OCI-LY3 (cell line): ENCODE measurements at regions not wholly inside any gene's neighbourhood (a gene's known extent, or its start where the extent isn't known, plus 50 kb on each side); places are given as distances from the start of the nearest gene placed in this dataset.

ENCODE experiments used
- H2AFZ ChIP-seq: fragments of 200-600, 300-600 bp; shearing (Covaris generic); 2 replicates; pipeline ENCODE4 v1.6.0; 2014; ENCODE audit warnings: antibody characterized with exemption, low read depth, low read length
- H3K27ac ChIP-seq: fragments of 200-600, 300-600 bp; sonication (generic); 2 replicates; pipeline ENCODE4 v1.5.1; 2014; ENCODE audit warnings: mild to moderate bottlenecking, low read length, moderate library complexity, mixed read lengths
- H3K27me3 ChIP-seq: fragments of 200-600, 300-600 bp; sonication (generic); 2 replicates; pipeline ENCODE4 v1.6.1; 2014; ENCODE audit warnings: low read depth, low read length, mixed read lengths
- H3K36me3 ChIP-seq: fragments of 200-600, 300-600 bp; sonication (generic); replicated peaks from 2 replicates; pipeline ENCODE3; 2014; ENCODE audit warnings: low read depth, low read length, mixed read lengths
- H3K4me1 ChIP-seq: fragments of 300-600, 200-600 bp; sonication (generic); 2 replicates; pipeline ENCODE4 v1.6.1; 2014; ENCODE audit warnings: low read length, mixed read lengths
- H3K4me2 ChIP-seq: fragments of 200-600, 300-600 bp; sonication (generic); 2 replicates; pipeline ENCODE4 v1.6.1; 2014; ENCODE audit warnings: low read length, mixed read lengths
- H3K4me3 ChIP-seq: fragments of 300-600, 200-600 bp; sonication (generic); 2 replicates; pipeline ENCODE4 v1.5.1; 2014; ENCODE audit warnings: antibody characterized with exemption, mild to moderate bottlenecking, low read length, moderate library complexity
- H3K79me2 ChIP-seq: fragments of 300-600, 200-600 bp; shearing (Covaris generic); 2 replicates; pipeline ENCODE4 v1.6.1; 2014; ENCODE audit warnings: mild to moderate bottlenecking, low read length, mixed read lengths
- H3K9ac ChIP-seq: fragments of 300-600, 200-600 bp; shearing (Covaris generic); 2 replicates; pipeline ENCODE4 v1.6.0; 2014; ENCODE audit warnings: mild to moderate bottlenecking, low read length, moderate library complexity
- H3K9me3 ChIP-seq: fragments of 200-600, 300-600 bp; shearing (Covaris generic); 2 replicates; pipeline ENCODE4 v1.6.1; 2014; ENCODE audit warnings: low read length, mixed read lengths; ENCODE audit not compliant: insufficient read depth
- H4K20me1 ChIP-seq: fragments of 200-600, 300-600 bp; sonication (generic); 2 replicates; pipeline ENCODE4 v1.6.1; 2016; ENCODE audit warnings: low read length, mixed read lengths; ENCODE audit not compliant: insufficient read depth
- EZH2phosphoT487 ChIP-seq: fragments of 200-600 bp; shearing (Covaris generic); IDR thresholded peaks from 2 replicates; pipeline ENCODE4 v1.6.1; 2018; ENCODE audit warnings: antibody characterized with exemption, mixed run types, low read depth
- TF ChIP-seq, protein P1 (sequence below): fragments of 200-600, 300-600 bp; sonication (generic); IDR thresholded peaks from 2 replicates; pipeline ENCODE4 v1.5.1; 2014; ENCODE audit warnings: antibody characterized with exemption, low read length, low read depth

DNA sequence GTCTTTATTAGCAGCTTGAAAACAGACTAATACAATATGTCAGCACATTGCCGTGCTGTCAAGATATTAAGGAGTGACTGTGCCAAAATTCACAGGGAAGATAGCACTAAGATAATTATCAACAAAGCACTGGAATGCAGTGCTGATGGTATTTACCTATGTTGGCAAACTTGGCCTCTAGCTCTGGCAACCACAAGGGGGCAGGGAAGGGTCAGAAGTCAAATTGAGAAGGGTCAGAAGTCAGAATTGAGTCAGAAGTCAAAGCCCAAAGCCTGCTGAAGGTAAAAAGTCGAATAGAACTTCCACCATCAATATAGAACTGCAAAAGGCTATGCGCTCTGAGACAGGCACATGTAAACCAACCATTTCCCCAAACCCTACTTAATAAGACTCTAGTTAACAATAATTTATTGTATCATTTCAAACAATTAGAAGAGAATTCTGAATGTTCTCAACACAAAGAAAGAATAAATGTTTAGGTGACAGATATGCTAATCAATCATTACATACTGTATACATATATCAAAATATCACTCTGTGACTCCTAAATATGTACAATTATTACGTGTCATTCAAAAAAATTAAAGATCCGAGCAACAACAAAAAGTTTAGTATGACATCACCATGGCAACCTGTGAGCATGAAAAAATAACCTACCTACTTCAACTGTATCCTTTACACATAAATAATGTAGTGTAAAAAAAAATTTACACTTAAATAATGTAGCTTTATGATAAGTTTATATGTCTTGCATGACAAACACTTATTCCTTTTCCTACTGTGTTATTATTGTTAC is 916.1 kb downstream of the KCNJ2 start:
- 0 out of 2 replicates have a peak, but pooled peaks cover 3% of the 10 kb centered on the region for H3K4me1 ChIP-seq
- TF ChIP-seq EZH2phosphoT487 = no peak
- TF ChIP-seq, protein P1, sequence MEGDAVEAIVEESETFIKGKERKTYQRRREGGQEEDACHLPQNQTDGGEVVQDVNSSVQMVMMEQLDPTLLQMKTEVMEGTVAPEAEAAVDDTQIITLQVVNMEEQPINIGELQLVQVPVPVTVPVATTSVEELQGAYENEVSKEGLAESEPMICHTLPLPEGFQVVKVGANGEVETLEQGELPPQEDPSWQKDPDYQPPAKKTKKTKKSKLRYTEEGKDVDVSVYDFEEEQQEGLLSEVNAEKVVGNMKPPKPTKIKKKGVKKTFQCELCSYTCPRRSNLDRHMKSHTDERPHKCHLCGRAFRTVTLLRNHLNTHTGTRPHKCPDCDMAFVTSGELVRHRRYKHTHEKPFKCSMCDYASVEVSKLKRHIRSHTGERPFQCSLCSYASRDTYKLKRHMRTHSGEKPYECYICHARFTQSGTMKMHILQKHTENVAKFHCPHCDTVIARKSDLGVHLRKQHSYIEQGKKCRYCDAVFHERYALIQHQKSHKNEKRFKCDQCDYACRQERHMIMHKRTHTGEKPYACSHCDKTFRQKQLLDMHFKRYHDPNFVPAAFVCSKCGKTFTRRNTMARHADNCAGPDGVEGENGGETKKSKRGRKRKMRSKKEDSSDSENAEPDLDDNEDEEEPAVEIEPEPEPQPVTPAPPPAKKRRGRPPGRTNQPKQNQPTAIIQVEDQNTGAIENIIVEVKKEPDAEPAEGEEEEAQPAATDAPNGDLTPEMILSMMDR = peak; percentile 65
- H4K20me1 ChIP-seq = no peaks in the 10 kb centered on the region
- H3K79me2 ChIP-seq = no peaks in the 10 kb centered on the region
- no peak overlapping the region for H3K4me2 ChIP-seq
- H3K4me3 ChIP-seq = no peak overlapping the region
- H3K9ac ChIP-seq = no peak overlapping the region
- no peaks in the 10 kb centered on the region for H3K9me3 ChIP-seq
- no peak overlapping the region for H2AFZ ChIP-seq
- H3K27me3 ChIP-seq = no peaks in the 10 kb centered on the region
- no peak overlapping the region for H3K27ac ChIP-seq
- H3K36me3 ChIP-seq = no peaks in the 10 kb centered on the region

DNA sequence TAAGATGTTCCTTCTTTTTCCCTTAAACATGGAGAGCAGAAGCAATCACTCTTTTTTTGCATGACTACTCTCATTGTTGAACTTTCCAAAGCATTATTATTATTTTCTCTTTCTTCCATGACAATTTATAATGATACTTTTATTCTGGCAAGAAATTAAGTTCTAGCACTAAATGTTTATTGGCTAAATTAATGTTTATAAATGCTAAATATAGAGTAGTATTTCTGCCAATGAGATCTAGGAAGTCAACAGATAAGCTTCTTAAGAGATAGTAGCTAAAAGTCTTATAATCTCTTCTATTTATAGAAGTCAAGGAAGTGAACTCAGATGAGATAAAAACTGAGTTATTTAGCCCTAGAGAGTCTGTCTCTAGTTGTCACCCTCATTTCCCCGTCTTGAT is 920.1 kb downstream of the KCNJ2 start:
- no peak overlapping the region for H3K9ac ChIP-seq
- H3K36me3 ChIP-seq = no peaks in the 10 kb centered on the region
- no peak overlapping the region for H2AFZ ChIP-seq
- TF ChIP-seq, protein P1 = no peak
- TF ChIP-seq EZH2phosphoT487 = no peak
- H3K79me2 ChIP-seq = no peaks in the 10 kb centered on the region
- no peaks in the 10 kb centered on the region for H3K4me1 ChIP-seq
- no peaks in the 10 kb centered on the region for H3K27me3 ChIP-seq
- H3K9me3 ChIP-seq = no peaks in the 10 kb centered on the region
- no peak overlapping the region for H3K4me2 ChIP-seq
- no peaks in the 10 kb centered on the region for H4K20me1 ChIP-seq
- H3K27ac ChIP-seq = no peak overlapping the region
- no peak overlapping the region for H3K4me3 ChIP-seq

DNA sequence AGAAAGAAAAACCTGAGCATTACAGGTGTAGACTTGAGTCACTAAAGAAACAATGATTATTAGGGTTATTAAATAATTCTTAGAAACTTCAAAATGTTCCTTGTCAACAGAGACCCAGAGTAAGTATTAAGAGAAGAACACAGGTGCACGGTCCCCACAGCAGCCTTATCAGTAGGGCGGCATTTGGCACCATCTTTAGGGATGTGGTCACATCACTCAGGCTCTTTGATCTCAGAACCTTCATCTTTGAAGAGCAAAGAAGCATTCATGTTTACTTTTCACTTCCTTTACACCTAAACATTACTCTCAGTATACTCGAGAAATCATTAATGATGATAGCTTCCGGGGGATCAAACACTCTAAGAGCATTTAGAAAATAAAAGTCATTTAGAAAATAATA is 928.7 kb downstream of the KCNJ2 start:
- Histone ChIP-seq H2AFZ (no peak overlapping the region), H3K27ac (no peak overlapping the region), H3K4me3 (no peak overlapping the region), H3K9me3 (no peaks in the 10 kb centered on the region), H4K20me1 (no peaks in the 10 kb centered on the region), H3K79me2 (no peaks in the 10 kb centered on the region), H3K4me2 (no peak overlapping the region), H3K36me3 (no peaks in the 10 kb centered on the region), H3K9ac (no peak overlapping the region), H3K4me1 (no peaks in the 10 kb centered on the region), H3K27me3 (no peaks in the 10 kb centered on the region)
- TF ChIP-seq, protein P1 = no peak
- no peak for TF ChIP-seq EZH2phosphoT487

DNA sequence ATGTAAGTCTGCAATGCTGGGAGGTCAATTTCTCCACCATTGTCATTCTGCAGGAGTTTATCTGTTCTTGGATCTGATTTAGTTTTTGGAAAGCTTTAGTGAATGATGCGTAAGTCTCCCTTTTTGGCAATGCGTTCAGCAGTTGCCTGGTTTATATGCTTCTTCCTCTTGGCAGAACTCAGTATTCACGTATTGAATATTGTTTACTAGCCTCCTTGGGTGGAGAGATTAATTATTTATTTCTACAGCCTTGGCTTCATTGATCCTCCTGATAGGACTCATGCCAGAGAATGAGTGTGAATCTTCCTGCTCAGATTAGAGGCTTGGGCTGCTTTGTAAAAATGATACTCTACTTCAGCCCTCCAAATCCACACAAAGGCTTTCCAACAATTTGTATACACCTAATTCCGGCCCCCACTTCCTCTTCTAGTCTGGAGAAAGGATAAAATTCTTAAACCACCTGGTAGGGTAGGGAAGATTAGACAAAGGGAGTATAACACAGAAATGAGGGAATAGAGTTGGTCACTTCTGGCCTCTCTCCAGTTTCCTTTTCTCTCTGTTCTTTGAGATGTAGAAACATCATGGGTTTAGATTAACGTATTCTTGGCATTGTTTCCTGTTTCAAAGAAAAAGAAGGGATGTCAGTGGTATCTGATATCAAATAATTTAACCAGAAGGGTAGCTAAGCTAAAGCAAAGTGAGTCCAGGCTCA is 929.8 kb downstream of the KCNJ2 start:
- H2AFZ ChIP-seq = no peak overlapping the region
- no peaks in the 10 kb centered on the region for H3K79me2 ChIP-seq
- H3K27me3 ChIP-seq = no peaks in the 10 kb centered on the region
- no peaks in the 10 kb centered on the region for H3K36me3 ChIP-seq
- TF ChIP-seq, protein P1 = no peak
- TF ChIP-seq EZH2phosphoT487 = no peak
- no peak overlapping the region for H3K4me3 ChIP-seq
- H4K20me1 ChIP-seq = no peaks in the 10 kb centered on the region
- no peaks in the 10 kb centered on the region for H3K4me1 ChIP-seq
- H3K27ac ChIP-seq = no peak overlapping the region
- H3K9me3 ChIP-seq = no peaks in the 10 kb centered on the region
- H3K9ac ChIP-seq = no peak overlapping the region
- H3K4me2 ChIP-seq = no peak overlapping the region
